GM12864 (cell line): ENCODE measurements at regions not wholly inside any gene's neighbourhood (a gene's known extent, or its start where the extent isn't known, plus 50 kb on each side); places are given as distances from the start of the nearest gene placed in this dataset.
"Not testable (repeated sequence)": the region's sequence is repeated elsewhere in the genome, so short reads cannot be mapped to it uniquely, and the experiment has no call there.

ENCODE experiments used
- DNase-seq: peaks from one replicate; pipeline ENCODE4 v3.0.0-alpha.2; 2011; ENCODE audit warnings: low read depth
- H3K4me3 ChIP-seq: 2 replicates; pipeline ENCODE4 v1.5.1; 2011; ENCODE audit warnings: mild to moderate bottlenecking, low read depth, low read length, control low read depth
- CTCF ChIP-seq: IDR thresholded peaks from 2 replicates; pipeline ENCODE4 v1.5.1; 2011; ENCODE audit warnings: low read depth, mild to moderate bottlenecking, moderate library complexity, low read length, control low read depth, inconsistent platforms; ENCODE audit errors: missing control alignments

- no peak overlapping the region for H3K4me3 ChIP-seq
- no peak for TF ChIP-seq CTCF
- DNase-seq: no peak
Measured at GRCh38 chr2:186977433-186978045, 128.6 kb upstream of the ZSWIM2 start.

- TF ChIP-seq CTCF: no peak
- no peak overlapping the region for H3K4me3 ChIP-seq
- no peak for DNase-seq
Measured at GRCh38 chr2:186976329-186976728, 127.4 kb upstream of the ZSWIM2 start.

GRCh38 chr2:186972281-186972970 lies 123.5 kb upstream of the ZSWIM2 start:
- no peak for DNase-seq
- no peak for TF ChIP-seq CTCF
- H3K4me3 ChIP-seq: no peak overlapping the region

- DNase-seq: peak; percentile 4
- no peak overlapping the region for H3K4me3 ChIP-seq
- TF ChIP-seq CTCF: no peak
Measured at GRCh38 chr2:186968277-186968676, 119.3 kb upstream of the ZSWIM2 start.

GRCh38 chr2:186966015-186966414 lies 117.0 kb upstream of the ZSWIM2 start:
- no peak for DNase-seq
- TF ChIP-seq CTCF: no peak
- no peak overlapping the region for H3K4me3 ChIP-seq

GRCh38 chr2:186962085-186962747 lies 113.2 kb upstream of the ZSWIM2 start:
- H3K4me3 ChIP-seq: no peak overlapping the region

GRCh38 chr2:186960241-186960640 lies 111.3 kb upstream of the ZSWIM2 start:
- not testable (repeated sequence) for DNase-seq, H3K4me3 ChIP-seq

More at GRCh38 chr2:186962085-186962747, 113.2 kb upstream of the ZSWIM2 start:
- DNase-seq: no peak
- no peak for TF ChIP-seq CTCF
